AG04449 (cell line): ENCODE measurements at regions not wholly inside any gene's neighbourhood (a gene's known extent, or its start where the extent isn't known, plus 50 kb on each side); places are given as distances from the start of the nearest gene placed in this dataset.
"Not testable (repeated sequence)": the region's sequence is repeated elsewhere in the genome, so short reads cannot be mapped to it uniquely, and the experiment has no call there.

Source experiments
- CTCF ChIA-PET: fragments of 350-600 bp; formaldehyde crosslinking; extraction: SDS; loops from one replicate; lab custom pipeline; 2021; ENCODE audit warnings: antibody characterized with exemption; lab: Yijun Ruan, JAX
- POLR2A ChIA-PET: fragments of 400-600, 350-600 bp; formaldehyde crosslinking; extraction: SDS; loops from one replicate; lab custom pipeline; 2020; ENCODE audit warnings: antibody characterized with exemption, inconsistent platforms; lab: Yijun Ruan, JAX
- DNase-seq: peaks from one replicate; pipeline ENCODE4 v3.0.0-alpha.2; 2010; ENCODE audit warnings: low read depth, low spot score
- H3K4me3 ChIP-seq: 2 replicates; pipeline ENCODE4 v1.5.1; 2011; ENCODE audit warnings: low read depth, mild to moderate bottlenecking, control low read depth, low read length
- TF ChIP-seq, protein P1 (sequence below): IDR thresholded peaks from one replicate; pipeline ENCODE4 v1.5.1; 2011; ENCODE audit warnings: mild to moderate bottlenecking, moderate library complexity, low read length, control low read depth, inconsistent platforms; ENCODE audit not compliant: insufficient read depth; ENCODE audit errors: missing control alignments

DNA sequence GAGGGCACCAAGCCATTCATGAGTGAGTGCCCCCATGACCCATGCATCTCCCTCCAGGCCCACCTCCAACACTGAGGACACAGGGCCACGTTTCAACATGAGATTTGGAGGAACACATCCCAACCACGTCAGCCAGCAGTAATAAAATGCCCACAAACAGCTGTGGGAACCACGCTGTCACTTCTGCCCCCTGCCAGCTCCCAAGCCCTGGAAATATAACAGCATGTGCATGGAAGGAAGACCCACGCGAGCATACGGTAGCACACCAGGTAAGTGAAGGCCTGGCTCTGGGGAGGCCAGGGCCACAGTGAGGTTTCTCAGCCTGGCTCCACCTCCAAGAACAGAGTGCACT, 168.9 kb upstream of the PFKP start:
- ChIA-PET POLR2A (no interaction called here), CTCF (no interaction called here)
- TF ChIP-seq, protein P1, sequence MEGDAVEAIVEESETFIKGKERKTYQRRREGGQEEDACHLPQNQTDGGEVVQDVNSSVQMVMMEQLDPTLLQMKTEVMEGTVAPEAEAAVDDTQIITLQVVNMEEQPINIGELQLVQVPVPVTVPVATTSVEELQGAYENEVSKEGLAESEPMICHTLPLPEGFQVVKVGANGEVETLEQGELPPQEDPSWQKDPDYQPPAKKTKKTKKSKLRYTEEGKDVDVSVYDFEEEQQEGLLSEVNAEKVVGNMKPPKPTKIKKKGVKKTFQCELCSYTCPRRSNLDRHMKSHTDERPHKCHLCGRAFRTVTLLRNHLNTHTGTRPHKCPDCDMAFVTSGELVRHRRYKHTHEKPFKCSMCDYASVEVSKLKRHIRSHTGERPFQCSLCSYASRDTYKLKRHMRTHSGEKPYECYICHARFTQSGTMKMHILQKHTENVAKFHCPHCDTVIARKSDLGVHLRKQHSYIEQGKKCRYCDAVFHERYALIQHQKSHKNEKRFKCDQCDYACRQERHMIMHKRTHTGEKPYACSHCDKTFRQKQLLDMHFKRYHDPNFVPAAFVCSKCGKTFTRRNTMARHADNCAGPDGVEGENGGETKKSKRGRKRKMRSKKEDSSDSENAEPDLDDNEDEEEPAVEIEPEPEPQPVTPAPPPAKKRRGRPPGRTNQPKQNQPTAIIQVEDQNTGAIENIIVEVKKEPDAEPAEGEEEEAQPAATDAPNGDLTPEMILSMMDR = no peak
- DNase-seq = no peak
- H3K4me3 ChIP-seq = no peak overlapping the region

DNA sequence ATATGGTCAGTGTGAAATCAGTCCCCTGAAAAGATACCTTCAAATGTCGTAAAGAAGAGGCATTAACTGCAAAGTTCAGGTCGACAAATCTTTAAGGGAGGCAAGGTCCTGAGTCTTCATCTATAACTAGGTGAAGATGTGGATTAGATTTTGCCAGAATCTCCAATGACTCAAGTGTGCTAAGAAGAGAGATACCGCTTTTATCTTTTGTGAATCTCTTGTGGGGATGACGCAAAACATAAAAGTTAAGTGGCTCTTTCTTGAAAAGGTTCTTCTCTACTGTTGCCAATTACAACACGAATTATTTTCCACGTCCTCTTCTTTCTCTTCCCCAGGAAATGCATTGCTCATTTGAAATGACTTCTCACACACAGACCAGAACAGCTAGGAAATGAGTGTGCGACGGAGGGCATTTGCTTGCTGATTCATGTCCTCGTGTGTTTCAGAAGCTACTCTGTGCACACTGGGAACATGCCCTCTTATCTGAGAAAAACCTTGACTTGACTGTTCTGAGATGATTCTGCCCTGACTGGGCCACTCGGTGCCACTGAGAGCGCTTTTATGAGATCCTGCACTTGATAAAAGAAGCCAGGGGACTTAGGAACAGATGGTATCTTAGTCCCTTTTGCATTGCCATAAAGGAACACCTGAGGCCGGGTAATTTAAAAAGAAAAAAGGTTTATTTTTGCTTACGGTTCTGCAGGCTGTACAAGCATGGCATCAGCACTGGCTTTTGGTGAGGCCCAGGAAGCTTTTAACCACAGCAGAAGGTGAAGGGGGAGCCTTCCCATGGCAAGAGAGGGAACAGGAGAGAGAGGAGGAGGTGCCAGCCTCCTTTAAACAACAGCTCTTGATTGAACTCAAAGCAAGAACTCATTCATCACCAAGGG, 169.5 kb upstream of the PFKP start:
- ChIA-PET POLR2A (no interaction called here), CTCF (no interaction called here)
- TF ChIP-seq, protein P1 = no peak
- DNase-seq = no peak
- H3K4me3 ChIP-seq = no peak overlapping the region

DNA sequence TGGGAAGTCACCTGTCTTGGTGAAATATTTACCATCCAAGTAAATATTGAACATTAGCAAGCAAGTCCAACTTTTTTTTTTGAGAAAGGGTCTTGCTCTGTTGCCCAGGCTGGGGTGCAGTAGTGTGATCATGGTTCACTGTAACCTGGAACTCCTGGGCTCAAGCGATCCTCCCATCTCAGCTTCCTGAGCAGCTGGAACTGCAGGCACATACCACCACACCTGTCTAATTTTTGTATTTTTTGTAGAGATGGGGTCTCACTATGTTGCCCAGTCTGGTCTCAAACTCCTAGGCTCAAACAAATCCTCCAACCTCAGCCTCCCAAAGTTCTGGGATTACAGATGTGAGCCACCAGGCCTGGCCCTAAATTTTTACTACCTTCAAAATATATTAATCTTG, 171.0 kb upstream of the PFKP start:
- POLR2A ChIA-PET, H3K4me3 ChIP-seq, DNase-seq, CTCF ChIA-PET: not testable (repeated sequence)

DNA sequence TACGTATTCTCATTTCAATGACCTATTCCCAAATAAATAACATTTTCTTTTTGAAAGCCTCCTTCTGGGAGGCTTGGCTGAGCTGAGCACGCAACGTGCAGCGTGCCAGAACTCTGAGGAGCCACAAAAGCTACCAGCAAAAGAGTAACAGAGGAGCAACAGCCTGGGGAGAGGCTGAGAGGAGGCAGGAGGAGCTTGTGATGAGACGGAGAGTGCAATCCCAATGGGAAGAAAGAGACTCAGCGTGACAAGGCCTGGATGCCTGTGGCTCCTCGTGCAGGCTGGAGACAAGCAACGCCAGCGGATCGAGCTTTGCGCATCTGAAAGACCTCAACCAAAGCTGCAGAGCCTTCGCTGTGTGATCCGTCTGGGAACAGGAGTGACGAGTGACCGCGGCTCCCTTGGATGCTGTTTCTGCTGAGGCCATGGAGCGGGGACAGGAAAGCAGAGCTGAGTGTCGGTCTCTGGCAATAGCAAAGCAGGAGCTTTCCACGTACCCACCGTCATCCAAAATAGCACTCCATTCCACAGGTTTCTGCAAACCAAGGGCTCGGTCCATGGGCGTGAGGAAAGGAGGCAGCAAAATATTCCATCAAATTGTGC, 171.7 kb upstream of the PFKP start:
- CTCF ChIA-PET = no interaction called here
- DNase-seq = no peak
- no peak overlapping the region for H3K4me3 ChIP-seq
- TF ChIP-seq, protein P1 = no peak
- POLR2A ChIA-PET = no interaction called here

DNA sequence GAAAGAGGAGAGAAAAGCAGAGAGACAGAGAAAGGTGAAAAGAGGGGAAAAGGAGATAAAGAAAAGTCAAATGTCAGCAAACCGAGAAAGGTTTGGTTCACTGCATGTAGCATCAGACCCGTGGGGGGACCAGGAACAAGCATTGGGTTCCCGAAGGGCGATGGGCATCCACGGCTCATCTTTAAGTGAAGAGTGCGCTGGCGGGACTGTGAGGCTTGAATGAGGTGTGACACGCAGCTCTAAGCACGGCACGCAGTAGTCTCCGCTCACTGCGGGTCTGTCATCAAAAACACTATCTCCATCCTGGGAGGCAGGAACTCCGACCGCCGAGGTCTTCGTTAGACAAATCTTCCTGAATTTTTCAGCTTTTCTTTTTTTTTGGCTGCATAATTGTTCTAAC, 173.4 kb upstream of the PFKP start:
- DNase-seq = no peak
- H3K4me3 ChIP-seq = no peak overlapping the region
- TF ChIP-seq, protein P1 = no peak
- CTCF ChIA-PET = no interaction called here
- POLR2A ChIA-PET = no interaction called here

DNA sequence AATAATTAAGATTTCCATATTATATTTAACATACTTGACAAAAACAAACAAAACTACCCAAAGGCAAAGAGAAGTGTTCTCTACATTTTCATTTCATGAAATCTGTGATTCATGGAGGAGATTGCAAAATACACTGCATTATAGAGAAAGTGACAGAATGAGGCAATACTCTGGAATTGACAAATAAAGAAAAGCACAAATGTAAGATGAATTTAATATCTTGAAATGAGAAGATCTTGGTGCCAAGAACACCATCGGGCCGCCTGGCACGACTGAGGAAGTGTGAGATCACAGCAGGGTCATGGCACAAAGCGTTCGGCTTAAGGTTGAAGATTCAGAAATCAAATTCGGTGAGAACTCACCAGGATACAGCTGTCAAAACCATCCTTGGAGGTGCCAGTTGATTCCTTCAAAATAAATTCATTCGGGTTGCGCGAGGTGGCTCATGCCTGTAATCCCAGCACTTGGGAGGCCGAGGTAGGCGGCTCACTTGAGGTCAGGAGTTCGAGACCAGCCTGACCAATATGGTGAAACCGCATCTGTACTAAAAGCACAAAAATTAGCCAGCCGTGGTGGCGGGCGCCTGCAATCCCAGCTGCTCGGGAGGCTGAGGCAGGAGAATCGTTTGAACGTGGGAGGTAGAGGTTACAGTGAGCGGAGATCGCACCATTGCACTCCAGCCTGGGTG, 174.0 kb upstream of the PFKP start:
- POLR2A ChIA-PET = no interaction called here
- DNase-seq = no peak
- CTCF ChIA-PET = no interaction called here
- H3K4me3 ChIP-seq = no peak overlapping the region
- TF ChIP-seq, protein P1 = no peak
